GM21576 (cell line): ENCODE measurements at regions not wholly inside any gene's neighbourhood (a gene's known extent, or its start where the extent isn't known, plus 50 kb on each side); places are given as distances from the start of the nearest gene placed in this dataset.

ENCODE experiments used
- ATAC-seq: cut with Tn5 transposase; IDR thresholded peaks from one replicate; pipeline ENCODE4 v1.9.1; 2021; ENCODE audit warnings: mild to moderate bottlenecking, moderate library complexity; ENCODE audit not compliant: unreplicated experiment

GRCh38 chr5:8048920-8049319, 180.0 kb downstream of the MTRR start:
- ATAC-seq: no peak

- no peak for ATAC-seq
Measured at GRCh38 chr5:8050616-8051175, 181.7 kb downstream of the MTRR start.

GRCh38 chr5:8053270-8053669, 184.3 kb downstream of the MTRR start:
- no peak for ATAC-seq

GRCh38 chr5:8057769-8058168, 188.8 kb downstream of the MTRR start:
- no peak for ATAC-seq

GRCh38 chr5:8058616-8059190, 189.8 kb downstream of the MTRR start:
- ATAC-seq: no peak

- no peak for ATAC-seq
Measured at GRCh38 chr5:8059337-8059736, 190.4 kb downstream of the MTRR start.

- ATAC-seq: no peak
Measured at GRCh38 chr5:8060235-8060952, 191.4 kb downstream of the MTRR start.

GRCh38 chr5:8060953-8061429, 192.0 kb downstream of the MTRR start:
- no peak for ATAC-seq

GRCh38 chr5:8062521-8062920, 193.6 kb downstream of the MTRR start:
- no peak for ATAC-seq

GRCh38 chr5:8068078-8068477, 199.1 kb downstream of the MTRR start:
- ATAC-seq: no peak

- no peak for ATAC-seq
Measured at GRCh38 chr5:8070138-8070537, 201.2 kb downstream of the MTRR start.

GRCh38 chr5:8079056-8079455, 210.1 kb downstream of the MTRR start:
- ATAC-seq: no peak

- ATAC-seq: no peak
Measured at GRCh38 chr5:8081179-8081578, 212.2 kb downstream of the MTRR start.

GRCh38 chr5:8093669-8094068, 224.7 kb downstream of the MTRR start:
- no peak for ATAC-seq

- no peak for ATAC-seq
Measured at GRCh38 chr5:8094304-8094703, 225.4 kb downstream of the MTRR start.

GRCh38 chr5:8097146-8097545, 228.2 kb downstream of the MTRR start:
- ATAC-seq: no peak

- no peak for ATAC-seq
Measured at GRCh38 chr5:8098081-8098480, 229.1 kb downstream of the MTRR start.

- no peak for ATAC-seq
Measured at GRCh38 chr5:8102714-8103113, 233.8 kb downstream of the MTRR start.

GRCh38 chr5:8114597-8115266, 245.8 kb downstream of the MTRR start:
- no peak for ATAC-seq

GRCh38 chr5:8123559-8123958, 254.6 kb downstream of the MTRR start:
- no peak for ATAC-seq

GRCh38 chr5:8134609-8135008, 265.7 kb downstream of the MTRR start:
- ATAC-seq: no peak

GRCh38 chr5:8135742-8136141, 266.8 kb downstream of the MTRR start:
- no peak for ATAC-seq
